HuH-7.5 (cell line): ENCODE measurements at regions not wholly inside any gene's neighbourhood (a gene's known extent, or its start where the extent isn't known, plus 50 kb on each side); places are given as distances from the start of the nearest gene placed in this dataset.
"Not testable (repeated sequence)": the region's sequence is repeated elsewhere in the genome, so short reads cannot be mapped to it uniquely, and the experiment has no call there.

Experiments used
- DNase-seq: peaks from one replicate; pipeline ENCODE4 v3.0.0; 2011; ENCODE audit warnings: low spot score

- DNase-seq, result no peak
Measured at GRCh38 chr7:83731154-83731553, 82.2 kb upstream of the SEMA3E start.

- DNase-seq, result not testable (repeated sequence)
Measured at GRCh38 chr7:83716923-83717322, 68.0 kb upstream of the SEMA3E start.

- no peak for DNase-seq
Measured at GRCh38 chr7:83708531-83708930, 59.6 kb upstream of the SEMA3E start.

GRCh38 chr7:83704564-83704963 is 55.6 kb upstream of the SEMA3E start:
- DNase-seq, result no peak

GRCh38 chr7:83702446-83702845 is 53.5 kb upstream of the SEMA3E start:
- no peak for DNase-seq

- DNase-seq, result no peak
Measured at GRCh38 chr7:83701736-83702135, 52.8 kb upstream of the SEMA3E start.
